HG03175 (cell line): ENCODE measurements at regions not wholly inside any gene's neighbourhood (a gene's known extent, or its start where the extent isn't known, plus 50 kb on each side); places are given as distances from the start of the nearest gene placed in this dataset.
"Not testable (repeated sequence)": the region's sequence is repeated elsewhere in the genome, so short reads cannot be mapped to it uniquely, and the experiment has no call there.

Experiments
- ATAC-seq: cut with Tn5 transposase; IDR thresholded peaks from one replicate; pipeline ENCODE4 v1.9.1; 2021; ENCODE audit warnings: mild to moderate bottlenecking, moderate library complexity; ENCODE audit not compliant: unreplicated experiment

- no peak for ATAC-seq
Observed at GRCh38 chr3:137295336-137295735, 337.6 kb downstream of the IL20RB start.

GRCh38 chr3:137296116-137296515, 338.3 kb downstream of the IL20RB start:
- no peak for ATAC-seq

GRCh38 chr3:137297770-137298169, 340.0 kb downstream of the IL20RB start:
- ATAC-seq: no peak

- no peak for ATAC-seq
Observed at GRCh38 chr3:137300703-137301102, 342.9 kb downstream of the IL20RB start.

DNA sequence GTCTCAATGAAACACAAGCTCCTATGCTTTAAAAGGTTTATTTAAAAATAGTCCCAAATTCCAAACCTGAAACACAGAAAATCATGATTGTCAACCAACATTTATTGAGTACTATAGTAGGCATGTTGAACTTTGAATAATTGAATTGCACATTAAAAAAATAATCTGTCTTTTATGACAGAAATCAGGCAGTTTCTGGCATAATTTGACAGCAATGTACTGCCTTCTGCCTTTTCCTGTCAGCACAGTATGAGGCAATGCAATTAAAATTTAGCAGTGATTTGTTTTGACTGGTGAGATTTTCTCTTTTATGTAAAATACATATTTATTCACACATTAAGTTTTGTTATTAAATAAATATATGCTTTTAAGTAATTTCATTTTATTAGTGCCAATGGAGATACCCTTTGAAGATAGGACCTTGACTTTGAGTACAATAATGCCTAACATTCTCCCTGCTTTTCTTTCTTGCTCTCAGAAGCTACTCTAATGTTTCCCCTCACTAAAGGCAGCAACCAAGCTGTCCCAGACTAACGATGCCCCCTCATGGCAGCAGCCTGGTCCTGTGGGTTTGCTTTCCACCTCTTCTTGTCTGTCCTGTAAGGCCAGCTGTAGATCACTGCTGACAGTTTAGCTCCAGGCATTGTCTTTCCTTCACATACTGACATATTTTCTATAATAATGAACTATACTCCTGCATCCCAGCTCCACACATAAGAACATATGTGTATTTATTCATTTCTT, 346.7 kb downstream of the IL20RB start:
- no peak for ATAC-seq

DNA sequence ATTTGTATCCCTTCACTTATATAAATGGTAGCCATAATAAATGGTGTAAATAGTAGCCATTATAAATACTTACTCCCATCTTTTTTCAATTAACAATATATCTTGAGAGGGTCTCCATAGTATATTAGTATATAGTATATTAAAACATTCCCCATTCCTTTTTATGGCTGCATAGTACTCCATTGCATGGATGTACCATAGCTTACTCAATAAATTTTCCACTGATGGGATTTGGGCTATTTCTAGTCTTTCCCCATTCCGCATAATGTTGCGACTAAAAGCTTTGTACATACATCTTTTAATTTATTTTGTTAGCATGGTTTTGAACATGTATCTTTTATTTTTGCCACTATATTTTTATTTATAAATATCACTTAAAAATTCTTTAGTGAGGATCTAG, 366.3 kb downstream of the IL20RB start:
- no peak for ATAC-seq

DNA sequence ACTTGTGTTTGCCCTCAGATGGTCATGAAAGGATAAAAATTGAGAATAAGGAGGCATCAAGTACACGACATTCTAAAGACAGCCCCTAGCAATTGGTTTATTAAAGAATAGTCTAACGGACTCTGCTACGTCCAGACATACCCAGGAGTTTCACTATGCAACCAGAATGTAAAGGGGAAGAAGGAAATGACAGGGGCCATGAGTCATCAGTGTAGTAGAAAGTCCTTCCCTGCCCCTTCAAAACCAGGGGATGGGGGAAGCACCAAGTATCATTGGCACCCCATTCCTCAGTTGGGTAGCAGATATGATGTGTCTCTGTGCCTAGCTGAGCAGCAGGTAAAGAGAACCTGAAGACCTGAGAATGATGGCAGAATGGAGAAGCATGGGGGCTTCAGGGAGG, 367.4 kb downstream of the IL20RB start:
- ATAC-seq: peak; percentile 66

GRCh38 chr3:137325934-137326333, 368.2 kb downstream of the IL20RB start:
- no peak for ATAC-seq

GRCh38 chr3:137329594-137329993, 371.8 kb downstream of the IL20RB start:
- ATAC-seq: no peak

DNA sequence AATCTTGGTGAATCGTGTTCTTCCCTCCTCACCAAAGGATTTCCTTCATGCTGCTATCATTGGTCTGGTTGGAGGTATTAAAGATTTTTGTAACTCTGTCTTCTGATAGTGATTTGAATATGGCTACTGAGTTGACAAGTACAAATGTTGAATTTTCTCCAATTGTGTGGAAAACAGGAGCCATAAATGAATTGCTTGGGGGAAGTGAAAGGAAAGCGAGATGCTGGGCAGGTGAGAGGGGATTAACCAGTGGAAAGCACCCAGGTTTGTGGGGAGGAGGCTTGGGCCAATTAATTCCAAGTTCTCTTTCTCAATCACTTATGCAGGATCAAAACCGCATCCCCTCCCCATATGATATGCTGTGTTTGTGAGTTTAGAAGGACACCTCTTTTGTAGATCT, 372.5 kb downstream of the IL20RB start:
- no peak for ATAC-seq

DNA sequence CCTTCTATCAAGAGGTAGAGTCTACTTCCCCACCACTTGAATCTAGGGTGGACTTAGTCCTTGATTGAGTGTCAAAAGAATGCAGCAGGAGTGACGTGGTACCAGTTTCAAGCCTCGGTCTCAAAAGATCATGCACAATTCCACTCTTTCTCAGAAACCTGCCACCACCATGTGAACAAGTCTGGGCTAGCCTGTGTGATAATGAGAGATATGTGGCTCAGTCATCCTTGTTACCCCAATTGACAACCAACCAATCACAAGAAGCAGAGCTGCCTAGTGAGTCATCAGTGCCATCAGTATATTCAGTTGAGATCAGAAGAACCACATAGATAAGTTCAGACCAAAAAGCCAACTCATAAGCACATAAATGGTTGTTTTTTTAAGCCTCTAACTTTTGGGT, 374.5 kb downstream of the IL20RB start:
- ATAC-seq: no peak

DNA sequence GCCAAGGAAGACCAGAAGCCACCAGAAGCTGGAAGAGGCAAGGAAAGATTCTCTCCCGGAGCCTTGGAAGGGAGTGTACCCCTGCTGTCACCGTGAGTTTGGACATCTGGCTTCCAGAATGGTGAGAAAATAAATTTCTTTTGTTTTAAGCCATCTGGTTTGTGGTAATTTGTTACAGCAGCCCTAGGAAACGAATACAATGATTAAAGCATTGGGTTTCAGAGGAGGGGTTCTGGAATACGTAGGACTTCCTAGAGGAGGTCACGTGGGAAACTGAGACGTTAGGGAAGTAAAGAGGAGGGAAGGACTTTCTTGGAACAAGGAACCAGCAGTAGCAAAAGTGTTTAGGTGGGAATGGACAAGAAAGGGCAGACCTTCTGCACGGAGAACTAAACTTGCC, 377.7 kb downstream of the IL20RB start:
- ATAC-seq: no peak

- ATAC-seq: not testable (repeated sequence)
Observed at GRCh38 chr3:137338400-137338799, 380.6 kb downstream of the IL20RB start.

- ATAC-seq: no peak
Observed at GRCh38 chr3:137343283-137343682, 385.5 kb downstream of the IL20RB start.

DNA sequence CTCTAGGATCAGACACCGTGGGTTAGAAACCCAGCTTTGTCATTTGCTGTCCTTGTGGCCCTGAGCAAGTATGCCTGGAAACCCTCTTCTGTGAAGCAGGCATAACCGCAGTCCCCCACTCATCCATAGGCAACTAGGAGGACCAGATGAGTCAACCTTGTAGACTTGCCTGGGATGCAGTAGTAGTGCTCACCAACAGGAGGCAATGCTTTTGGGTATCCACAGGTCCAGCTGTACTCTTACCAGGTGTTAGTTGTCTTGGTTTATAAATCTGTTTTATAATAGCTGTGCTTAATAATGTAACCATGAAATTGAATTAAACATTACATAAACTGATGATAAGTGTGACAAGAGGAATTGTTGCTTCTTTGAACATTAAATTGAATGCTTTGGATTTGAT, 389.3 kb downstream of the IL20RB start:
- peak; percentile 40 for ATAC-seq

DNA sequence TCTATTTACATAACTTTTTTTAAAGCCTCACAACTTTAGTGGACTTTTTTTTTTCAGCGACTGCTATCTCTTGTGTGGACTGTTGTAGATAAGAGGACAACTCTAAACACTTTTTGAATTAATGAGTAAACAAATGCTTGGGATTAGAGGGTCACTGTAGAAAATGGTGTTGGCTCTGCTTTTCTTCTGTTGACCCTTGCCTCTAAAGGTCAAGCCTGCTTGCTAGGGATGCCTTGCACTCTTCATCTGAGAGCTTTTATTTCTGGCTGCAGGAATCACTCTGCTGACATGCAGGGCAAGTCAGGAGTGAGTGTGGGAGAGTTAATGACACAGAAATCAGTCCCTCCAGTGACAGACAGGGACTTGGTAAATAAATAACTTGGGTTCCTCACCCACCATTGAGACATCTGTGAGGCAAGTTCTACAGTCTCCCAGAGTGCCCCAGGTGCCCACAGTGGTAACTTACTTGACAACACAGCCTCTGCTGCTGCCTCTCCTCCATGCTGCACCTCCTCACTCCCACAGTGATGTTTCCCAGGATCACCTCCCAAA, 390.1 kb downstream of the IL20RB start:
- ATAC-seq: no peak

- ATAC-seq: no peak
Observed at GRCh38 chr3:137348936-137349335, 391.2 kb downstream of the IL20RB start.

- ATAC-seq: no peak
Observed at GRCh38 chr3:137349557-137350348, 392.0 kb downstream of the IL20RB start.

DNA sequence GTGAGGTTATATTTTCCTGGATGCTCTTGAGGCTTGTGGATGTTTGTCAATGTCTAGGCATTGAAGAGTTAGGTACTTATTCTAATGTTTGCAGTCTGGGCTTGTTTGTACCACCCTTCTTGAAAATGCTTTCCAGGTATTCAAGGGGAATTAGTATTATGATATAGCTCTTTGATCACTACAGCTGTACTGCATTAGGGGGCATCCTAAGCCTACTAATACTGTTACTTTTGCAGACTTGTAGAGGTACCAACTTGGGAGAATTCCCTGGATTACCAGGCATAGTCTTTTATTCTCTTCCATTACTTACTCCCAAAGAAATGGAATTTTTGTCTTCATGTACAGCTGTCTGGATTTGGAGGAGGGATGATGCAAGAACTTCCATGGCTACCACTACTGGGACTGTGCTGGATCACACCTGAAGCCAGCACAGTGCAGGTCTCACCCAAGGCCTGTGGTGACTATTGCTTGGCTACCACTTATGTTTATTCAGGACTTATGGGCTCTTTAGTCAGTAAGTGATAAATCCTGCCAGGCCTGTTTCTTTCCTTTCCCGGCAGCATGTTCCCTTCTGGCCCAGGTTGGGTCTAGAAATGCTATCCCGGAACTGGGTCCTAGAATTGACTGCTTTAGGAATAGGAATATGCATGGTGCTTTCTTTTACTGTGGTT, 402.9 kb downstream of the IL20RB start:
- ATAC-seq: no peak

GRCh38 chr3:137382005-137382594, 382.0 kb upstream of the SOX14 start:
- ATAC-seq: no peak

DNA sequence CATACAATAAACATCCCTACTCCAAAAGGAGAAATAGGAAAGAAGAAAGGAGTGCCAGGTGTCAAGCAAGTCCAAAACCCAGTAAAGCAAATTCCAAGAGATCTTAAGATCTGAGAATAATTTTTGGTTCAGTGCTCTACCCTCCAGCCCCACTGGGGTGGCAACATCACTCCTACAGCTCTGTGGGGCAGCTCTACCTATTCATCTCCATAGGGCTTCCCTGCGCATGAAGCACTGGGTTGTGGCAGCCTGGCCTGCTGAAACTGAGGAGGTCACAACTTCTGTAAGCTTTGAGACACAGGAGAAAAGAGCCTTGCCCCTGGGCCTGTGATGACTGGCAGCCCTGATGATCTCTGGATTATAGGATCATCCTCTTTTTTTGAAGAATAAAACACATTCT, 378.2 kb upstream of the SOX14 start:
- no peak for ATAC-seq
